ENCODE measurements at regions not wholly inside any gene's neighbourhood (a gene's known extent, or its start where the extent isn't known, plus 50 kb on each side); places are given as distances from the start of the nearest gene placed in this dataset.

DNA sequence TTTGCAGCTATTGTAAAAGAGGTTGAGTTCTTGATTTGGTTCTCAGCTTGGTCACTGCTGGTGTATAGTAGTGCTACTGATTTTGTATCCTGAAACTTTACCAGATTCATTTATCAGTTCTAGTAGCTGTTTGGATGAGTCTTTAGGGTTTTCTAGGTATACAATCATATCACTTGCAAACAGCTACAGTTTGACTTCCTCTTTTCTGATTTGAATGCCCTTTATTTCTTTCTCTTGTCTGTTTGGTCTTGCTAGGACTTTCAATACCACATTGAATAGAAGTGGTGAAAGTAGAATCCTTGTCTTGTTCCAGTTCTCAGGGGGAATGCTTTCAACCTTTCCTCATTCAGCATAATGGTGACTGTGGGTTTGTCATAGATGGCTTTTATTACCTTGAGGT is 210.5 kb upstream of the DPP10 start:
- Mint-ChIP-seq H3K27ac (no peak overlapping the region), H3K36me3 (ENCODE audit: low read depth) (no peaks in the 10 kb centered on the region), H3K27me3 (ENCODE audit: insufficient read depth) (no peaks in the 10 kb centered on the region; the same call in 1 of the 2 replicates), H3K4me1 (ENCODE audit: low read depth) (no peaks in the 10 kb centered on the region), H3K9me3 (peaks cover 19% of the 10 kb centered on the region), H3K4me3 (no peak overlapping the region)
- DNase-seq: no peak
- TF ChIP-seq, protein P1, sequence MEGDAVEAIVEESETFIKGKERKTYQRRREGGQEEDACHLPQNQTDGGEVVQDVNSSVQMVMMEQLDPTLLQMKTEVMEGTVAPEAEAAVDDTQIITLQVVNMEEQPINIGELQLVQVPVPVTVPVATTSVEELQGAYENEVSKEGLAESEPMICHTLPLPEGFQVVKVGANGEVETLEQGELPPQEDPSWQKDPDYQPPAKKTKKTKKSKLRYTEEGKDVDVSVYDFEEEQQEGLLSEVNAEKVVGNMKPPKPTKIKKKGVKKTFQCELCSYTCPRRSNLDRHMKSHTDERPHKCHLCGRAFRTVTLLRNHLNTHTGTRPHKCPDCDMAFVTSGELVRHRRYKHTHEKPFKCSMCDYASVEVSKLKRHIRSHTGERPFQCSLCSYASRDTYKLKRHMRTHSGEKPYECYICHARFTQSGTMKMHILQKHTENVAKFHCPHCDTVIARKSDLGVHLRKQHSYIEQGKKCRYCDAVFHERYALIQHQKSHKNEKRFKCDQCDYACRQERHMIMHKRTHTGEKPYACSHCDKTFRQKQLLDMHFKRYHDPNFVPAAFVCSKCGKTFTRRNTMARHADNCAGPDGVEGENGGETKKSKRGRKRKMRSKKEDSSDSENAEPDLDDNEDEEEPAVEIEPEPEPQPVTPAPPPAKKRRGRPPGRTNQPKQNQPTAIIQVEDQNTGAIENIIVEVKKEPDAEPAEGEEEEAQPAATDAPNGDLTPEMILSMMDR (IDR thresholded peaks at IDR 0.05): no peak

DNA sequence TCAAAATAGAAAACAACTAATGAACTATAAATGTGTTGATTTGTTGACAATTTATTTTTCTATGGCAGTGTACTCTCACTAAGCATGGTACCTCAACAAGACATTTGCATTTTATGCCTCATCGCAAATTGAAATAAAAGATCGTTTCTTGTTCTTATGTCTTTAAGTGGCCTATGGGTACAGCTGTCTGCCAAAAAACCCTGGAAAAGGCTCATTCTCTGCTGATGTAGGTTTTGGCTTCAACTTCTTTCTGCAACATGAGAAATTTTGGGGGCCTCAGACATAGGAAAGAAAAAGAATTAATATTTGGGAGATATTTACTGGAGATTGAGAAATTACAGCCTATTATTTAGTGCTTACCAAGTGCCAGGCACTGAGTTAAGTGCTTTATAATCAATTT is 205.1 kb upstream of the DPP10 start:
- no peaks in the 10 kb centered on the region for H3K4me1 Mint-ChIP-seq (ENCODE audit: low read depth)
- no peak for DNase-seq
- H3K36me3 Mint-ChIP-seq (ENCODE audit: low read depth): no peaks in the 10 kb centered on the region
- peaks cover 14% of the 10 kb centered on the region for H3K9me3 Mint-ChIP-seq
- H3K27ac Mint-ChIP-seq: no peak overlapping the region
- TF ChIP-seq, protein P1 (IDR thresholded peaks at IDR 0.05): no peak
- no peak overlapping the region for H3K4me3 Mint-ChIP-seq
- no peaks in the 10 kb centered on the region for H3K27me3 Mint-ChIP-seq (ENCODE audit: insufficient read depth)

DNA sequence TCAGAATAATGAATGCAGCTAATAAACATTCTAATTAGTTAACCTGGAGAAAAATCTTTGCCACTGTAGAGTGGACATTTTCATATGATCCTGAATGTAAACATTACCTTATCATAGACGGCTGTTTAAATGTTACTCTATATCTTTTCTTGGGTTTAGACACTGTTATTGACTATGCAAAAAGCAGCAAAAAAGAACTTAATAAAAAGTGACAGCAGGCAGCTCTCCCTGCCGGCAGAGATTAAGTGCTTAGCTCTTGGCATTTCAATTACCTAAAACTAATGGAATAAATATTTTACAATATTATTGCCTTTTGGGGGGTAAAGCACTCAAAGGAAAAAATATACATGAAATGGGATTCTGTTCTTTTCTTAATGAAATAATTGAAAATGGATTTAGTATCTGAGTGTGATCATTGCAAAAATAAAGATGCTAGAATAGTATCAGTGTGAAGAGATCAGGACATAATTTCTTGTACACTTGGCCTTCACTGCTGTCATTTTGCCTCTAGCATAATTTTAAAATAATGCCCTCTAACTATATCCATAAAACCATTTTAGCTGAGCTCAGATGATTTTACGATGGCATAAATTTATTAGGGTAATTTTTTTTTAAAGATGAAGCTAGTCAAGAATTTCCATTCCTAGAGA is 203.4 kb upstream of the DPP10 start:
- H3K4me1 Mint-ChIP-seq (ENCODE audit: low read depth): no peaks in the 10 kb centered on the region
- DNase-seq: no peak
- no peak overlapping the region for H3K27ac Mint-ChIP-seq
- no peaks in the 10 kb centered on the region for H3K36me3 Mint-ChIP-seq (ENCODE audit: low read depth)
- no peaks in the 10 kb centered on the region for H3K27me3 Mint-ChIP-seq (ENCODE audit: insufficient read depth)
- H3K4me3 Mint-ChIP-seq: no peak overlapping the region
- peaks cover 7% of the 10 kb centered on the region for H3K9me3 Mint-ChIP-seq
- TF ChIP-seq, protein P1 (IDR thresholded peaks at IDR 0.05): no peak

DNA sequence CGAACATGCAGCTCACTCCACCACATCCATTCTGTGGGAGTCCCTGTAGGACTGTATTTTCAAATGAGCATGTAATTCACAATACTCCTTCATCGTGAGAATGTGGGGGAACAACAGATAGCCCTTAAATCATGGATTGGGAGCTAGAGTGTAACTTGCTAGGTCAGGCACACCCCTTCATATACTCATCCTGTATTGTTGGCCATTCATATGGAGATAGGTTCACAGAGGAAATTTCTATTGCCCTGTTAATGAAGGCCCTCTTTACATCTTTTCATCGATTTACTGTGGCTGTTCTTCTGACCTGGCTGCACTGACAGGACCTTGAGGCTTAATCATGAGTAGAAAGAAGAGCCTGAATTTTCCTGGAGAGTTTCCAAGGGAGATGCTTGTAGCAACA is 193.8 kb upstream of the DPP10 start:
- TF ChIP-seq, protein P1 (IDR thresholded peaks at IDR 0.05): no peak
- no peaks in the 10 kb centered on the region for H3K27me3 Mint-ChIP-seq (ENCODE audit: insufficient read depth)
- DNase-seq: no peak
- no peaks in the 10 kb centered on the region; the same call in 1 of the 2 replicates for H3K9me3 Mint-ChIP-seq
- no peak overlapping the region for H3K4me3 Mint-ChIP-seq
- no peaks in the 10 kb centered on the region for H3K36me3 Mint-ChIP-seq (ENCODE audit: low read depth)
- H3K27ac Mint-ChIP-seq: no peak overlapping the region
- H3K4me1 Mint-ChIP-seq (ENCODE audit: low read depth): no peaks in the 10 kb centered on the region

DNA sequence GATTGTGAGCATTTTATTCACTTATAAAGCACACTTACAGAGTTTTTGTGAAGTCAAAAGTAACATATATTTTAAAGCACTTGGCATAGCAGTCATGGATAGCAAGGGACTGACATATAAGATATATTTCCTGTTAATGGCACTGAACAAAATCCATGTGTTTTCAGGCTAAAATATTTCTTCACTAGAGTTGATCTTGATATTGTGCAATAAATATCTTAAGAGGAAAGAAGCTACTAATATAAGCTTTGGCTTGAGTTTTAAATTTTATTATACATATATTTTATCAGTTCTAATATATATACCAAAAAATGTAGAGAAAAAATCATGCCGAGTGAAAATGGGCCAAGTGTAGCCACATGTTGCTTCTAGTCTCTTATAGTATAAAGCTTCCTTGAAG is 189.7 kb upstream of the DPP10 start:
- H3K9me3 Mint-ChIP-seq: no peaks in the 10 kb centered on the region; the same call in 1 of the 2 replicates
- no peak for DNase-seq
- TF ChIP-seq, protein P1 (IDR thresholded peaks at IDR 0.05): no peak
- H3K27me3 Mint-ChIP-seq (ENCODE audit: insufficient read depth): no peaks in the 10 kb centered on the region
- H3K4me1 Mint-ChIP-seq (ENCODE audit: low read depth): no peaks in the 10 kb centered on the region
- no peak overlapping the region for H3K4me3 Mint-ChIP-seq
- H3K36me3 Mint-ChIP-seq (ENCODE audit: low read depth): no peaks in the 10 kb centered on the region
- no peak overlapping the region for H3K27ac Mint-ChIP-seq
